Limb (tissue), 2 donors: ENCODE measurements at regions not wholly inside any gene's neighbourhood (a gene's known extent, or its start where the extent isn't known, plus 50 kb on each side); places are given as distances from the start of the nearest gene placed in this dataset.
A peak's percentile ranks its signal among the peaks of the same experiment; 100 is the strongest.

ENCODE experiments used
- DNase-seq, 2 donors: peaks; one replicate each; pipeline ENCODE4 v3.0.0-alpha.2; 2016; ENCODE audit errors: extremely low spot score in 2 of 2

DNA sequence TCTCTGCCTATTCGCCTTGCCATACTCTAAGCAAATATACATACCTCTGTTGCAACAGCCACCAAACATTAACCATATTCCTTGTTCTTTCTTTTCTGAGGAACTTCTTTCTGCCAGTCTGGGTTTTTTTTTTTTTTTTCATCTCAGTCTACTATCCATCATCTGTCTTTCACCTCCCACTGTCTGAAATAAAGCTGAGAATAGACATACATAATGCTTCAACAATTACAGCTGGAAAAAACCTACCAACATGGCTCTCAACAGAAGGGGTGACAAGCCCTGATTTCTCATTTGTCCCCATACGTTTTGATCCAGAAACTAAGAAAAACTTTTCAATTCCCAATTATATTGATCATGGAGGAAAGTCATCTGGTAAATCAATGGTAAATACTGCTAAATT lies 728.8 kb upstream of the POU3F3 start:
- DNase-seq = no peak

- no peak for DNase-seq
Measured at GRCh38 chr2:104127049-104127770, 726.7 kb upstream of the POU3F3 start.

- DNase-seq = no peak
Measured at GRCh38 chr2:104140361-104140760, 713.6 kb upstream of the POU3F3 start.

DNA sequence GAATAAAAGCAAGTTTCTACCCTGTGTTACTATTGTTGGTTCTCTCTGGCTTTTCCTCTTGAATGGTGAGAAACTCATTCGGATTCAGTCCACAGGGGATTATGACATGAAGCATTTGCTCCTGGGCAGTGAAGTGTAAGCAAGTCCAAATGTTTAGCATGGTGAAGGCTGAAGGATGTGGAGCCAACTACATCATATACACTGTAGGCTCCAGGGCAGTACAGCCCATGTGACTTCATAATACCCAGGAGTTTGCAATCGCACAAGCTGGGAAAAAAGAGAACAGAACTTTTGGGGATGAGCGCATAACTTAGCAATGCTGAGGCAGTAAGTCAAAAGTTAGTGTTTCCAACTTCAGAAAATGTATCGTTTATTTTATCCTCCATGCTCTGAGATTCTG lies 695.7 kb upstream of the POU3F3 start:
- peak in 1 of 2 donors; percentile 18 for DNase-seq

- no peak for DNase-seq
Measured at GRCh38 chr2:104163611-104164130, 690.2 kb upstream of the POU3F3 start.

DNA sequence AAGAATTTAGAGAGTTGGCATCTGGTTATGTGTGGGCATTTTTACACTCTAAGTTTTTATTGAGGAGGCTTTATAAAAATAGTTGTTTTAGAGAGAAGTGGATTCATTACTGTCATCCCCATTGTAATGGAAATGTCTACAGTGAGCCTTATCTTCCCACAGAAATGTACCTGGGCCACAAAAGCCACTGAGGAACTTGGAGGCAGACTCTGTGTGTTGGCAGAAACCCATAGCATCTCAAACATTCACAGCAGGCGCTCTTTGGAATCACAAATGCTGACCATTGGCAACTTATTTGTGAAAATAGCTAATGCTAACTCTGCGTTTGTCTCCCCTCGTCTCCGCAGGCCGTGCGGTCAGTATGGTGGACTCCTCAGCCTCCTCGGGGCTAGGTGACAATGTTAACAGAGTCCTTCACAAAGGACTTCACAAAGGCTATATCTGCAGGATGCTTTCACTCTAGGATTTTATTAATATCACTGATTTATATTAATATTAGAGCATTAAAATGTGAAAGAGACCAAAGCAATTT lies 689.1 kb upstream of the POU3F3 start:
- DNase-seq = no peak

DNA sequence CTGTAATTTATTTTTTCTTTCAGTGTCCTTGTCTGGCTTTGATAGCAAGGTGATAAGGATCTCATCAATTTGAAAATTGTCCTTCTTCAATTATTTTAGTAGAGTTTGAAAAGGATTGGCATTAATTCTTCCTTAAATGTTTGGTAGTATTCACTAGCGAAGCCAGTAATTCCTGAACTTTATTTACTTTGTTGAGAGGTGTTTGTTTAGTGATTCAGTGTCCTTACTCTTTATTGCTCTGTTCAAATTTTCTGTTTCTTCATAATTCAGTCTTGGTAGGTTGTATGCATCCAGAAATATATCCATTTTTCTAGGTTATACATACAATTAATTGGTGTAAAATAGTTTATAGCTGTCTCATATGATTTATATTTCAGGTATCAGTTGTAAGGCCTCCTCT lies 676.7 kb upstream of the POU3F3 start:
- no peak for DNase-seq

DNA sequence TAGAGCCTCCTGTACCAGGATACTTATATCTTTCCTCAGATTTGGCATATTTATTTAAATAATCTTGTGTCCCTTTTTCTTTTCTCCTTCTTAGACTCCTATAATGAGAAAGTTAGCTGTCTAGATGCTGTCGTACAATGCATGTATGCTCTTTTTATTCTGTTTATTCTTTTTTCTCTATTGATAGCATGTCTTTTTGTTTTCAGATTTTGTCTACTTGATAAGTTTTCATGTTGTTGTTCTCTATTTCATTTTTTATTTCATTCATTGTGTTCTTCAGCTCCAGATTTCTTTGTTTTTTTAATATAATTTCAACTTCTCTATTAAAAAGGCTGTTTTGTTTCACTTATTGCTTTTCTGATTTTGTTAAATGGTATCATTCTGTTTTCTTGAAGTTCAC lies 674.3 kb upstream of the POU3F3 start:
- no peak for DNase-seq

GRCh38 chr2:104200533-104201168 lies 653.3 kb upstream of the POU3F3 start:
- DNase-seq = no peak

DNA sequence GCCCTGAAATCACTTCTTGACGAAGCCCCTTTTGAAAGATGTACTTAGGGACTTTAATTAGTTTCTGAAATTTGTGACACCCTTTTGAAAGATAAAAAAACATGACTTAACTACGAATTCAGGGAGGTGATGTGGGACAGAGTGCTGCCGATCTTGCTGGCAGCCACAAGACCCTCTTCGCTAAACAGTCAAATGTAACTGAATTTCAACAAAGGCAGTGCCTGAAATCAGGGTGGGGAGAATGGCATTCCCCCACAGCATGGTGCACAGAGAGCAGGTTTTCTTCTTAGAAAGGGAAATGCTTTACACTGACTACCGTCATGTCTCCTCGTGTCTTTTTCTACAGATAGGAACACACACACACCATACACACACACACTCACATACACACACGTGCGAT lies 640.2 kb upstream of the POU3F3 start:
- no peak for DNase-seq

GRCh38 chr2:104215269-104216161 lies 638.4 kb upstream of the POU3F3 start:
- no peak for DNase-seq

GRCh38 chr2:104233591-104233990 lies 620.3 kb upstream of the POU3F3 start:
- no peak for DNase-seq

GRCh38 chr2:104236491-104236890 lies 617.4 kb upstream of the POU3F3 start:
- no peak for DNase-seq

- no peak for DNase-seq
Measured at GRCh38 chr2:104240984-104241383, 612.9 kb upstream of the POU3F3 start.

- peak in 1 of 2 donors; percentile 15 for DNase-seq
Measured at GRCh38 chr2:104249629-104250028, 604.3 kb upstream of the POU3F3 start.

DNA sequence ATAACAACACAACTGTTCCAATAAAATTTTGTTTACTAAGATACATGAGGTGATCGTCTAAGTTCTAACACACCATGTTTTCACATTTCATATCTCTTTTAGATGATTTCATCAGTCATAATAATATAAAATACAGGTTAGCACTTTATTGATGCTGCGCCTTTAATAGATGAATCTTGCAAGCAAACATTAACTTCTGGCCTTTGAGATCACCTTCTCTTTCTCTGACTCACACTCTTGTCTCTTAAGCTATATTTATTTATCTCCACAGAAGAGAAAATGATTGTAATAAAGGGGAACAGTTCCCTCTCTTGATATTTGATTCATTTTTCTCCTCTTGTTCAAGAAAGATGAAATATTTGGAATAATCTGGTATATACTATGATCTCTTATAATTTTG lies 603.3 kb upstream of the POU3F3 start:
- no peak for DNase-seq

GRCh38 chr2:104254017-104254416 lies 599.9 kb upstream of the POU3F3 start:
- DNase-seq = no peak

GRCh38 chr2:104262714-104263113 lies 591.2 kb upstream of the POU3F3 start:
- no peak for DNase-seq

- DNase-seq = no peak
Measured at GRCh38 chr2:104279646-104280045, 574.3 kb upstream of the POU3F3 start.

- no peak for DNase-seq
Measured at GRCh38 chr2:104280216-104280615, 573.7 kb upstream of the POU3F3 start.

DNA sequence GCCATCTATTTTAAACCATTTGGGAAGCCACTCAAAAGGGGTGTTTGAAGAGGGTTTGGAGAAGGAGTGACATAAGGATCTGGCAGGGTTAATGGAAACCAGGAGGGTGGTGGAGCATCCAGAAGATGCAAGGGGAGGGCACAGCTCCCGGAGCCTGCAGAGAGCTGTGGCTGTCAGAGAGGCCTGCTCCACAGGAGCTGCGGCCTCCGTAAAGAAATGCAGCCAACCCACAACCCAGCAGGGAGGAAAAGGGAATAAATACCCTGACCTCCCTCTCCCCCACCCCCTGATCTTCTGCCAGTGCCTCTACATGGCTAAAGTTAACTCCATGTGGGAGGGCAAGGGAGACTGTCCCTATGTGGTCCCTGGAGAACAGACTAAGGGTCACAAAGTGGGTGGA lies 567.1 kb upstream of the POU3F3 start:
- peak; percentile 21 to 46 for DNase-seq
